ENCODE measurements at regions not wholly inside any gene's neighbourhood (a gene's known extent, or its start where the extent isn't known, plus 50 kb on each side); places are given as distances from the start of the nearest gene placed in this dataset.
"Not testable (repeated sequence)": the region's sequence is repeated elsewhere in the genome, so short reads cannot be mapped to it uniquely, and the experiment has no call there.

DNA sequence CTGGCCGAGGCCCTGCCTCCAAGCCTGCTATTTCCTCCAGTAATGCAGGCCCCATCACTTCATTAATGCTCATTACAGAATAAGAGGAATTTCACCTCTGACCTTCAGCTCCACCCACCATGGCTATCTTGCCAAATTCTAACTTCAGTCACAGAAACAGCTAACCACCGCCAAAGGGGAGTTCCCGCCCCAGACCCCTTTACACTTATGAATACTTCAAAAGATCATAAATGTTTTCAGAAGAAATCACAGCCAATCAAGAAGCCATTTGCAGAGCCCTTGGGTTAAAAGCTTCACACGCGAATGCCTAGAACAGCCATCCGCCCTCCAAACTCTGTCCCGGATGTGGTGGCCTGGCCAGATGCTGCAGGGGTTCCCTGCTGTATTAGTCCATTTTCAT, 73.8 kb upstream of the TWIST2 start:
- H3K27ac ChIP-seq = no peak overlapping the region
- DNase-seq = no peak

DNA sequence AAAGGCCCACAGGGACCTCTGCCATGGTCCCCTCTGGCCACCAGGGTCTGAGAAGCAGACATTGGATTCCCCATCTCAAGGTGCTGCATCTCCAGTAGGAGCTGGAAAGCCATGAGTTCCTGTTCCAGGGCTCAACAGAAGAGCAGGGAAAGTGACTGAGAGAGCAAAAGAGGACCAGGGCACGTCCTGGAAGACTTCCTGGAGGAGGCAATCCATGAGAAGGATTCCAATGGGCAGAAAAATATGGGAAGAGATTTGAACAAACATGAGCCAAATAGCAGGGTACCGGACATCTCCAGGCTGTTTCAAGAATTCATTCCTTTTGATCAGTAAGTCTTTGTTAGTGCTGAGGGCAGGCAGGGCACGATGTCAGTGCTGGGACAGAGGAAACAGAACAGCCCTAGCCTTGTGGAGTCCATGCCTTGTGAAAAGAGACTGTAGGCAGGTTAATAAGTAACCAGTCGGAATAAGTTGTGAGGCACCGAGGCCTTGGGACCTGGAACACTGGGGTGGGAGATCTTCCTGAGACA, 72.8 kb upstream of the TWIST2 start:
- Histone ChIP-seq H3K9me3 (no peaks in the 10 kb centered on the region), H3K36me3 (no peaks in the 10 kb centered on the region), H3K4me1 (ENCODE audit: insufficient read depth) (no peaks in the 10 kb centered on the region), H3K27ac (no peak overlapping the region), H3K27me3 (no peaks in the 10 kb centered on the region), H3K4me3 (no peak overlapping the region)
- 88 to 92% (median 89%) methylated on average over 5 of the region's 5 CpGs for WGBS, 3 donors
- intact Hi-C loops (cut with DNase I) = no loop called here
- no peak for DNase-seq
- TF ChIP-seq EP300 (IDR thresholded peaks at IDR 0.05) = no peak
- TF ChIP-seq POLR2A (IDR thresholded peaks at IDR 0.05) = no peak
- TF ChIP-seq, protein P1, sequence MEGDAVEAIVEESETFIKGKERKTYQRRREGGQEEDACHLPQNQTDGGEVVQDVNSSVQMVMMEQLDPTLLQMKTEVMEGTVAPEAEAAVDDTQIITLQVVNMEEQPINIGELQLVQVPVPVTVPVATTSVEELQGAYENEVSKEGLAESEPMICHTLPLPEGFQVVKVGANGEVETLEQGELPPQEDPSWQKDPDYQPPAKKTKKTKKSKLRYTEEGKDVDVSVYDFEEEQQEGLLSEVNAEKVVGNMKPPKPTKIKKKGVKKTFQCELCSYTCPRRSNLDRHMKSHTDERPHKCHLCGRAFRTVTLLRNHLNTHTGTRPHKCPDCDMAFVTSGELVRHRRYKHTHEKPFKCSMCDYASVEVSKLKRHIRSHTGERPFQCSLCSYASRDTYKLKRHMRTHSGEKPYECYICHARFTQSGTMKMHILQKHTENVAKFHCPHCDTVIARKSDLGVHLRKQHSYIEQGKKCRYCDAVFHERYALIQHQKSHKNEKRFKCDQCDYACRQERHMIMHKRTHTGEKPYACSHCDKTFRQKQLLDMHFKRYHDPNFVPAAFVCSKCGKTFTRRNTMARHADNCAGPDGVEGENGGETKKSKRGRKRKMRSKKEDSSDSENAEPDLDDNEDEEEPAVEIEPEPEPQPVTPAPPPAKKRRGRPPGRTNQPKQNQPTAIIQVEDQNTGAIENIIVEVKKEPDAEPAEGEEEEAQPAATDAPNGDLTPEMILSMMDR (IDR thresholded peaks at IDR 0.05) = no peak

More for the DNA sequence above, 73.8 kb upstream of the TWIST2 start:
- Histone ChIP-seq H3K9me3 (no peaks in the 10 kb centered on the region), H3K4me3 (no peak overlapping the region), H3K4me1 (ENCODE audit: insufficient read depth) (no peaks in the 10 kb centered on the region), H3K27me3 (no peaks in the 10 kb centered on the region), H3K36me3 (no peaks in the 10 kb centered on the region)
- intact Hi-C loops (cut with DNase I) = no loop called here
- 66 to 71% (median 67%) methylated on average over 7 of the region's 7 CpGs for WGBS, 3 donors
- TF ChIP-seq POLR2A (IDR thresholded peaks at IDR 0.05) (no peak), EP300 (IDR thresholded peaks at IDR 0.05) (no peak)
- TF ChIP-seq, protein P1 (IDR thresholded peaks at IDR 0.05) = no peak

DNA sequence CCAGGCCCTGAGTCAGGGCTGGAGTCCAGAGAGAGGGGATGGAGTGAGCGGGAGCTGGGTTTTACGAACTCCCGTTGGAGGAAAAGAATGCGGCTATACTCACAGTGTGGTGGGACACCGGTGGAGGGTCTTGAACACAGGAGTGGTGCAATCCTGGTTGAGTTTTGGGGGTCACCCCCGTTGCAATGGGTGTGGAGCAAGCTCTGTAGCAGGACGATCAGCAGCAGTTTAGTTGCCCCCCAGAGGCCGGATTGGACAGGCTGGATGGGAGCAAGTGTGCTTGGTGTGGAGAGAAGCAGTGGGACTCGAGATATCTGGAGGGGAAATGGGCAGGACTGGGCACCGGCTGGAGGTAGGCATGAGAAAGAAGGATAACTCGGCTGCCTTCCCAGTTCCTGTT, 72.3 kb upstream of the TWIST2 start:
- Histone ChIP-seq H3K27me3 (no peaks in the 10 kb centered on the region), H3K27ac (no peak overlapping the region), H3K4me1 (ENCODE audit: insufficient read depth) (no peaks in the 10 kb centered on the region), H3K36me3 (no peaks in the 10 kb centered on the region), H3K4me3 (no peak overlapping the region), H3K9me3 (no peaks in the 10 kb centered on the region)
- intact Hi-C loops (cut with DNase I) = no loop called here
- TF ChIP-seq EP300 (IDR thresholded peaks at IDR 0.05) (no peak), POLR2A (IDR thresholded peaks at IDR 0.05) (no peak)
- TF ChIP-seq, protein P1 (IDR thresholded peaks at IDR 0.05) = no peak
- no peak for DNase-seq
- 82 to 90% (median 88%) methylated on average over 11 of the region's 11 CpGs for WGBS, 3 donors

DNA sequence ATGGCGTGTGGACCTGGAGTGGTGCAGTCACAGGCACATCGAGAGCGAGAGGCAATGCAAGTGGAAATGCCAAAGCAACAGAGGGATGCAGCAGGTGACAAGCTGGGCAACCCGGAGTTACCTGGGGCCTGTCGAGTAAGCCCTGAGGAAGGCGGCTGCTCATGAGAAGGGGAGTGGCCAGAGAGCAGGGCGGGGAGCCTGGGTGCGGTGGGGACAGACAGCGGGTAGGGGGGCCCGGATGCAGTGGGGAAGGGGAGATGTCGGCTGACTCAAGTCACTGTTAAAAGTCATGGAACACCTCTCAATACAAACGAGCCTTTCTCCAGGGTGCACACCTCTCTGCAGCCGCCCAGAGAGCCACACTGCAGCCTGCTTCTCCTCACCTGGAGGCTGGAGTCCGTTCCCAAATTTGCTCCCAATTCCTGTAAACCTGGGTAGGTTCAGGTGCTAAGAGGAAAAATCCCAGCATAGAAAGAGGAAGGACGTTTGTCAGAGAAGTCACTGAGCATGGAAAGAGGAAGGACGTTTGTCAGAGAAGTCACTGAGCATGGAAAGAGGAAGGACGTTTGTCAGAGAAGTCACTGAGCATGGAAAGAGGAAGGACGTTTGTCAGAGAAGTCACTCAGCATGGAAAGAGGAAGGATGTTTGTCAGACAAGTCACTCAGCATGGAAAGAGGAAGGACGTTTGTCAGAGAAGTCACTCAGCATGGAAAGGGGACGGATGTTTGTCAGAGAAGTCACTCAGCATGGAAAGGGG, 71.7 kb upstream of the TWIST2 start:
- H3K4me3 ChIP-seq = no peak overlapping the region
- TF ChIP-seq, protein P1 (IDR thresholded peaks at IDR 0.05) = no peak
- TF ChIP-seq EP300 (IDR thresholded peaks at IDR 0.05) (no peak), POLR2A (IDR thresholded peaks at IDR 0.05) (no peak)
- intact Hi-C loops (cut with DNase I) = no loop called here
- 71 to 76% (median 75%) methylated on average over 18 to 20 of the region's 20 CpGs for WGBS, 3 donors
- no peaks in the 10 kb centered on the region for H3K9me3 ChIP-seq
- H3K27me3 ChIP-seq = no peaks in the 10 kb centered on the region
- no peaks in the 10 kb centered on the region for H3K4me1 ChIP-seq (ENCODE audit: insufficient read depth)
- H3K36me3 ChIP-seq = no peaks in the 10 kb centered on the region
- DNase-seq = no peak
- H3K27ac ChIP-seq = no peak overlapping the region

DNA sequence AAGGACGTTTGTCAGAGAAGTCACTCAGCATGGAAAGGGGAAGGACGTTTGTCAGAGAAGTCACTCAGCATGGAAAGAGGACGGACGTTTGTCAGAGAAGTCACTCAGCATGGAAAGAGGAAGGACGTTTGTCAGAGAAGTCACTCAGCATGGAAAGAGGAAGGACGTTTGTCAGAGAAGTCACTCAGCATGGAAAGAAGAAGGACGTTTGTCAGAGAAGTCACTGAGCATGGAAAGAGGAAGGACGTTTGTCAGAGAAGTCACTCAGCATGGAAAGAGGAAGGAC, 71.2 kb upstream of the TWIST2 start:
- intact Hi-C loops (cut with DNase I); H3K27me3 ChIP-seq; H3K27ac ChIP-seq; DNase-seq; H3K9me3 ChIP-seq; H3K4me1 ChIP-seq (ENCODE audit: insufficient read depth); H3K36me3 ChIP-seq; H3K4me3 ChIP-seq: not testable (repeated sequence)
- 41 to 49% (median 49%) methylated on average over 7 to 8 of the region's 8 CpGs for WGBS, 3 donors

Data from ovary (tissue), 7 donors.